Epidermal melanocyte (primary cell): ENCODE measurements at regions not wholly inside any gene's neighbourhood (a gene's known extent, or its start where the extent isn't known, plus 50 kb on each side); places are given as distances from the start of the nearest gene placed in this dataset.
A peak's percentile ranks its signal among the peaks of the same experiment; 100 is the strongest.

ENCODE experiments used
- DNase-seq: peaks from one replicate; pipeline ENCODE4 v3.0.0; 2011; ENCODE audit warnings: low spot score; ENCODE audit not compliant: insufficient read length

GRCh38 chr10:84026821-84027257 is 112.5 kb upstream of the GHITM start:
- no peak for DNase-seq

- DNase-seq = no peak
Measured at GRCh38 chr10:84029840-84030239, 109.5 kb upstream of the GHITM start.

GRCh38 chr10:84038035-84038434 is 101.3 kb upstream of the GHITM start:
- DNase-seq = no peak

- DNase-seq = no peak
Measured at GRCh38 chr10:84039957-84040356, 99.4 kb upstream of the GHITM start.

GRCh38 chr10:84047258-84048010 is 91.9 kb upstream of the GHITM start:
- no peak for DNase-seq

DNA sequence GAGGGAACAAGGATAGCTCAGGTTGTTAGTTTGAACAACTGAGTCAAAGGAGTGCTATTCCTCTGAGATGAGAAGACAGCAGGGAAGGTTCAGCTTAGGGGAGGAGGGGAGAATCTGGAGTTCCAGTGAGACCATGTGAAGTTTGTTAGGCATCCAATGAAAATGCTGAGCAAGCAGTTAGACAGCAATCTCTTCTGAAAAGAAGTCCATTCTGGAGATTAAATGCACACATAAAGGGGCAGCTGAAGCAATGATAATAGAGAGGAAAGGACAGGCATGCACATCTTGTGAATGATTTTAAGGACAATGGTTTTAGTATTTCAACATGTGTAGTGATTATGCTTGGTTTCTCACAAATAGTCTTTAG is 89.7 kb upstream of the GHITM start:
- DNase-seq = no peak

- no peak for DNase-seq
Measured at GRCh38 chr10:84053626-84054025, 85.7 kb upstream of the GHITM start.

- DNase-seq = no peak
Measured at GRCh38 chr10:84054743-84055142, 84.6 kb upstream of the GHITM start.

GRCh38 chr10:84059526-84059925 is 79.8 kb upstream of the GHITM start:
- no peak for DNase-seq

DNA sequence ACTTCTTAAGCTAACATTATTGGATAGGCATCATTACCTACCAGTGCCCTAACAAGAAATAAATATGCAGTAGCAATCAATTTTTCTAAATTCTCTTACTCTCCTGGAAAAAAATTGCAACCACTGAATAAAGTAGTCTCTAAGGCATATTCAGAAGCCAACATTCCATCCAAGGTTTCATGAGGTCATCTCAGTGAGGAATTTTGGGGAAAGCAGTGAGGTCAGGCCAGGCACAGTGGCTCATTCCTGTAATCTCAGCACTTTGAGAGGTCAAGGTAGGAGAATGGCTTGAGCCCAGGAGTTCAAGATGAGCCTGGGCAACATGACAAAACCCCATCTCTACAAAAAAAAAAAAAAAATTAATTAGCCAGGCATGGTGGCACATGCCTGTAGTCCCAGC is 75.9 kb upstream of the GHITM start:
- DNase-seq = no peak

- DNase-seq = no peak
Measured at GRCh38 chr10:84065804-84066601, 73.3 kb upstream of the GHITM start.

GRCh38 chr10:84074521-84074920 is 64.8 kb upstream of the GHITM start:
- DNase-seq = no peak

DNA sequence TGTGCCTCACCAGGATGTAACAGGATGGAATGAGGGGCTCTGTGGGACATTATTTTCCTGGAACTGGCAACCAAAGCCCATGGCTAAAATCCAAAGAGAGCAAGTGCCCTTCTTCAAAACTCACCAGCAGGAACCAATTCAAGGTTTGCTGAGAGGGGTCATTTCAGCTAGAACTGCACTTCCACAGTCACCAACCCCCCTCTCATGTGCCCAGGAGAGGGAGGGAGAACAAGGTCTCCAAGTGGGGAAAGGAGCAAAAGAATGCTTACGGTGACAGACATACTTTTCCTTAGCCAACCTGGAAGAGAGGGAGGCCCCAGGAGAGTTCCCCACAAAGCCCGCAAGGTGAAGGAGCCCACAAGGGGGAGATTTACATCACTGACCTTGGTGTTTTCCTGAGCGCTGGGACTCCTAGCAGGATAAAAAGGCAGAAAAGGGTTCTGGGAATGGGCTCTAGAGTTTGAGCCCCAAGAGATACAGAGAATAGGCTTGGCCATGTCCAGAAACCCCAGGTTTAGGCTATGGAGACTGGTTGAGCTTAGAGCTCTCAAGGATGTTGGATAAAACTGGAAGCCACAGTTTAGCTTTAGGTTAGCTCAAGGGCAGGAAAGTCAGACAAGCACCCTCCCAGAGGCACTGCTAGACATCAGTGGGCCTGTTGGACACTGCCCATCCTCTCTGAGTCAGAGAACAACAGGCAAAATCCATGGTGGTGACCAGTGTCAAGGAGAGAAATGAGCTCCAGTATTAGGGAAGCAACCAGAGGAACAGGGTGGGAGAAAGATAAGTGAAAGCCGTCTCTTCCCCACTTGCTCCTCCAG is 63.9 kb upstream of the GHITM start:
- no peak for DNase-seq

DNA sequence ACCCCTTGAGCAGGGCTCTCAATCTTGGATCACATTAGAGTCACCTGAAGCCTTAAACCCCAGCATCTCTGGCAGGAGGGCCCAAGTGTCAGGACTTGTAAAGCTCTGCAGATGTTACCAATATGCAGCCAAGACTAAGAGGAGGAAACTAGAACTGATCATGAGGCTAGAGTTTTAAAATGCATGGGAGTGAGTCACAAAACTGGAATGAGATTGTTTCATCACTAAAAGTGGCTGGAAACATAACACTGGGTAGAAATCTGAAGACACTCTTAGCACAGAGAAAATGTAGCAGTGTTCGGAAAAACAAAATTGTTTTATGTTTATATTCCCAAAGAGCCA is 63.3 kb upstream of the GHITM start:
- DNase-seq = peak; percentile 50

GRCh38 chr10:84076540-84077195 is 62.6 kb upstream of the GHITM start:
- no peak for DNase-seq

DNA sequence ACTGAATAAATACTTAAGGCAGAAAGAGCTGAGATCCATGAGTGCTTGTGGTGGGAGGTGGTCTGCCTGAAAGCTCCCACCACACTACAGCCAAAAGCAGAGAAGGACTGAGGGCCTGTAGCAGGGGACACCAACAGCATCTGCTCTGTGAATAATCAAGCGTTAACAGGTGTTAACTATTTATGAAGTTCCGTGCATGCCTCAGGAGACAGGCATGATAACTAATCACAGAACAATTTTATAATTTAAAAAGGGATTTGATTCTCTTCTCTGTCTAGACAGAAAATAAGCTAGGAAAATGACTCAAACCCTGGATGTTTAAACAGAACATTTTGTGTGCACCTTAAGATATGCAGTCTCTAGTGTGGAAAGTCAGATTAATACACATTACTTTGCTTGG is 61.5 kb upstream of the GHITM start:
- no peak for DNase-seq

GRCh38 chr10:84078771-84079170 is 60.5 kb upstream of the GHITM start:
- no peak for DNase-seq

DNA sequence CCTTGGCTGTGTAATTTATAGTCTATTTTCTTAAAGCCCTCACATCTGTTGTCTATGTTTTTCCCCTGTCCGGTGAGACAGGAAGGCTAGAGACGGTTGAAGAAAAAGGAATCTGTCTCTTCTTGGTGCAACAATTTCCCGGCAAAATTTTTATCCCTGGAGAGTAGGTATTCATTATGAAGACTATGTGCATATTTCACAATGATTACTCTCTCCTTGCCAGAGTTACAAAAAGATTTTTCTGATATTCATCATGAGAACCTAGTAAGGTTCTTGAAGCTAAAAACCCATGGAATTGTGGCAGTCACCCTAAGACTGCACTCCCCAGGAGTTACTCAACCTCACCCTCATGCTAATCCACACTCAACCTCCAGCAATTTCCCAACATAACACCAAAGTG is 55.0 kb upstream of the GHITM start:
- no peak for DNase-seq

DNA sequence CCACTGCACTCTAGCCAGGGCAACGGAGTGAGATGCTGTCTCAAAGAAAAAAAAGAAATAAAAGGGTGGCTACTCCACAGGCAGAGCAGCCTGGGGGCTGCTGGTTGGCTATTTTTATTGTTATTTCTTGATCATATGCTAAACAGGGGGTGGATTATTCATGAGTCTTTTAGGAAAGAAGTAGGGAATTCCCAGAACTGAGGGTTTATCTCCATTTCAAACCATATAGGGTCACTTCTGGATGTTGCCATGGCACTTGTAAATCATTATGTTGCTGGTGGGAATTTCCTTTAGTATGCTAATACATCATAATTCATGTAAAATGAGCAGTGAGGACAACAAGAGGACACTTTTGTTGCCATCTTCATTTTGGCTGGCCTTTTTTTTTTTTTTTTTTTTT is 52.1 kb upstream of the GHITM start:
- DNase-seq = no peak

GRCh38 chr10:84088626-84089025 is 50.7 kb upstream of the GHITM start:
- DNase-seq = no peak

DNA sequence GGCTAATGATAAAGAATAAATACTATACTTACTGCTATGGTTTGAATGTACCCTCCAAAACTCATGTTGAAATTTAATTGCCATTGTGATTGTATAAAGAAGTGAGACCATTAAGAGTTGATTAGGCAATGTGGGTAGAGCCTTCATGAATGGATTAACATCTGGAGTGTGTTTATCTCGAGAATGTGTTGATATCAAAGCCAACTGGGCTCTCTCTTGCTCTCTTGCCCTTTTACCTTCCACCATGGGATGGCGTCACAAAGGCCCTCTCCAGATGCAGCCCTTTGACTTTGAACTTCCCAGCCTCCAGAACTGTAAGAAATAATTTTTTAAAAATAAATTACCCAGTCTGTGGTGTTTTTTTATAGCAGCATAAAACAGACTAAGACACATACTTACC is 50.1 kb upstream of the GHITM start:
- DNase-seq = no peak
